Osteocyte (in vitro differentiated cells): ENCODE measurements at regions not wholly inside any gene's neighbourhood (a gene's known extent, or its start where the extent isn't known, plus 50 kb on each side); places are given as distances from the start of the nearest gene placed in this dataset.

Experiments
- DNase-seq: peaks from one replicate; pipeline ENCODE4 v3.0.0; 2021; ENCODE audit warnings: mixed read lengths; ENCODE audit not compliant: unreplicated experiment; ENCODE audit errors: extremely low spot score
- H3K27ac Mint-ChIP-seq: one replicate; pipeline ENCODE4 v1.8.0; 2021; ENCODE audit warnings: mild to moderate bottlenecking, mixed read lengths; ENCODE audit not compliant: unreplicated experiment
- H3K27me3 Mint-ChIP-seq: one replicate; pipeline ENCODE4 v1.8.0; 2021; ENCODE audit warnings: mixed read lengths; ENCODE audit not compliant: unreplicated experiment
- H3K36me3 Mint-ChIP-seq: one replicate; pipeline ENCODE4 v1.8.0; 2021; ENCODE audit warnings: mixed read lengths; ENCODE audit not compliant: unreplicated experiment
- H3K4me1 Mint-ChIP-seq: one replicate; pipeline ENCODE4 v1.8.0; 2021; ENCODE audit warnings: mixed read lengths; ENCODE audit not compliant: unreplicated experiment
- H3K4me3 Mint-ChIP-seq: one replicate; pipeline ENCODE4 v1.8.0; 2021; ENCODE audit warnings: mild to moderate bottlenecking, moderate library complexity, mixed read lengths; ENCODE audit not compliant: unreplicated experiment
- H3K9me3 Mint-ChIP-seq: one replicate; pipeline ENCODE4 v1.8.0; 2021; ENCODE audit warnings: mixed read lengths; ENCODE audit not compliant: unreplicated experiment
- TF ChIP-seq, protein P1 (sequence below): fragments of 200-600 bp; sonication (generic); IDR thresholded peaks from 2 replicates; pipeline ENCODE4 v1.5.0; 2021; ENCODE audit warnings: antibody characterized with exemption, mild to moderate bottlenecking, moderate library complexity

DNA sequence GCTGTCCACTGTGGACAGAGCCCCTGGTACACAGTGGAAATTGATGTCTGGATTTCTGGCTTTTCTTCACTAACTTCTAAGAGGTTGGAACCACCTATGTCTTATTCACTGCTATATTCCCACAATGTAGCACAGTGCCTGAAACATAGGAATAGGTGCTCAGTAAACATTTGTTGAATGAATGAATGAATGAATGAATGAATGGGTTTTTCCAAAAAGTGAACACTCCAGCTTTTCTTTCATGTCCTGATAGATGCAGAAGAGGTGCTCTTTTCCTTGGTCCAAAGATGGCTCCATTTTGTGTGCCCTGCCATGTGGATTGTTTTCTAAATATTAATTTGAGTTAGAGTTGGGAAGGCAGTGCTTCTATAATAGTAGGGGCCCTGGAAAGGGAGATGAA is 124.1 kb downstream of the SP3 start:
- TF ChIP-seq, protein P1, sequence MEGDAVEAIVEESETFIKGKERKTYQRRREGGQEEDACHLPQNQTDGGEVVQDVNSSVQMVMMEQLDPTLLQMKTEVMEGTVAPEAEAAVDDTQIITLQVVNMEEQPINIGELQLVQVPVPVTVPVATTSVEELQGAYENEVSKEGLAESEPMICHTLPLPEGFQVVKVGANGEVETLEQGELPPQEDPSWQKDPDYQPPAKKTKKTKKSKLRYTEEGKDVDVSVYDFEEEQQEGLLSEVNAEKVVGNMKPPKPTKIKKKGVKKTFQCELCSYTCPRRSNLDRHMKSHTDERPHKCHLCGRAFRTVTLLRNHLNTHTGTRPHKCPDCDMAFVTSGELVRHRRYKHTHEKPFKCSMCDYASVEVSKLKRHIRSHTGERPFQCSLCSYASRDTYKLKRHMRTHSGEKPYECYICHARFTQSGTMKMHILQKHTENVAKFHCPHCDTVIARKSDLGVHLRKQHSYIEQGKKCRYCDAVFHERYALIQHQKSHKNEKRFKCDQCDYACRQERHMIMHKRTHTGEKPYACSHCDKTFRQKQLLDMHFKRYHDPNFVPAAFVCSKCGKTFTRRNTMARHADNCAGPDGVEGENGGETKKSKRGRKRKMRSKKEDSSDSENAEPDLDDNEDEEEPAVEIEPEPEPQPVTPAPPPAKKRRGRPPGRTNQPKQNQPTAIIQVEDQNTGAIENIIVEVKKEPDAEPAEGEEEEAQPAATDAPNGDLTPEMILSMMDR: no peak

DNA sequence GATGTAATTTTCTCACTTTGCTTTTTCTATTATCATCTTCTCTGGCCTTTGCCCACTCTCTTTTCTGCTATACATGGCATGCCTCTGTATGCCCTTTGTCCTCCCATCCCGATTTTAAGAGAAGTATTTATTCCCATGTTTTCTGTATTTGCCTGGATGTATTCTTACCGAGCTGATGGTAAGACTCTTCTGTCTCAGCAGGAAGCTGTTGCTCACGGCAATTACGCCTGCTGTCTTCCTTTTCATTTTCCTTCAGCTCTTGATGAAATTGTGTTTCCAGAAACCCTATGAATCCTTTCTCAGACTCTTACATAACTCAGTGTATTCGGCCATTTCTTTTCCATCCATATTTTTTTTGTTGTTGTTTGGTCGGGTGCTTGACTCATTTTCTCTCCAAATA is 121.6 kb downstream of the SP3 start:
- TF ChIP-seq, protein P1: no peak
- Mint-ChIP-seq H3K9me3 (no peaks in the 10 kb centered on the region), H3K27ac (no peak overlapping the region), H3K4me1 (peaks cover 6% of the 10 kb centered on the region), H3K36me3 (no peaks in the 10 kb centered on the region), H3K27me3 (peaks cover 28% of the 10 kb centered on the region), H3K4me3 (no peak overlapping the region)
- DNase-seq: no peak

More for the DNA sequence above, 124.1 kb downstream of the SP3 start:
- Mint-ChIP-seq H3K9me3 (no peaks in the 10 kb centered on the region), H3K27ac (no peak overlapping the region), H3K4me1 (peaks cover 6% of the 10 kb centered on the region), H3K36me3 (no peaks in the 10 kb centered on the region), H3K27me3 (peaks cover 22% of the 10 kb centered on the region), H3K4me3 (no peak overlapping the region)
- no peak for DNase-seq

- no peak overlapping the region for H3K4me3 Mint-ChIP-seq
- DNase-seq: no peak
These were observed 114.0 kb downstream of the SP3 start for GRCh38 chr2:173851141-173851641.

GRCh38 chr2:173854141-173854540 is 111.0 kb downstream of the SP3 start:
- Mint-ChIP-seq H3K27me3 (peaks cover 19% of the 10 kb centered on the region), H3K27ac (no peak overlapping the region), H3K9me3 (no peaks in the 10 kb centered on the region), H3K36me3 (no peaks in the 10 kb centered on the region), H3K4me1 (peaks cover 14% of the 10 kb centered on the region), H3K4me3 (no peak overlapping the region)
- TF ChIP-seq, protein P1: no peak
- no peak for DNase-seq

More at GRCh38 chr2:173851141-173851641, 114.0 kb downstream of the SP3 start:
- TF ChIP-seq, protein P1: no peak
- Mint-ChIP-seq H3K9me3 (no peaks in the 10 kb centered on the region), H3K27ac (no peak overlapping the region), H3K4me1 (peaks cover 14% of the 10 kb centered on the region), H3K27me3 (peaks cover 15% of the 10 kb centered on the region), H3K36me3 (no peaks in the 10 kb centered on the region)

- DNase-seq: no peak
- peaks cover 16% of the 10 kb centered on the region for H3K27me3 Mint-ChIP-seq
- H3K4me1 Mint-ChIP-seq: peaks cover 14% of the 10 kb centered on the region
- no peak overlapping the region for H3K27ac Mint-ChIP-seq
- TF ChIP-seq, protein P1: no peak
- H3K36me3 Mint-ChIP-seq: no peaks in the 10 kb centered on the region
- no peak overlapping the region for H3K4me3 Mint-ChIP-seq
- no peaks in the 10 kb centered on the region for H3K9me3 Mint-ChIP-seq
These were observed 110.3 kb downstream of the SP3 start for GRCh38 chr2:173854840-173855239.
